K562 (cell line): ENCODE measurements at regions not wholly inside any gene's neighbourhood (a gene's known extent, or its start where the extent isn't known, plus 50 kb on each side); places are given as distances from the start of the nearest gene placed in this dataset.

Experiments used
- CBFA2T2 ChIP-seq: fragments of 450-650 bp; conservative IDR thresholded peaks from 2 replicates; pipeline ENCODE4 v1.6.1; 2017; ENCODE audit warnings: mild to moderate bottlenecking
- CC2D1A ChIP-seq: fragments of 450-650 bp; IDR thresholded peaks from 2 replicates; pipeline ENCODE4 v1.6.1; 2017; ENCODE audit warnings: mild to moderate bottlenecking
- CCNT2 ChIP-seq: IDR thresholded peaks from 2 replicates; pipeline ENCODE4 v1.6.1; 2011; ENCODE audit warnings: borderline replicate concordance, low read depth, mild to moderate bottlenecking, moderate library complexity, mixed read lengths, low read length; ENCODE audit not compliant: insufficient read length; ENCODE audit errors: extremely low read depth
- CHAMP1 ChIP-seq: fragments of 450-650 bp; IDR thresholded peaks from 2 replicates; pipeline ENCODE4 v1.6.1; 2016; ENCODE audit warnings: mild to moderate bottlenecking
- DNMT1 ChIP-seq: fragments of 450-650 bp; IDR thresholded peaks from 2 replicates; pipeline ENCODE4 v1.6.1; 2016; ENCODE audit warnings: antibody characterized with exemption, mild to moderate bottlenecking
- DPF2 ChIP-seq: fragments of 450-650 bp; IDR thresholded peaks from 2 replicates; pipeline ENCODE4 v1.6.1; 2016
- KLF16 ChIP-seq: IDR thresholded peaks from 2 replicates; pipeline ENCODE4 v1.6.1; 2016; ENCODE audit warnings: antibody characterized with exemption
- LEF1 ChIP-seq: fragments of 450-650 bp; IDR thresholded peaks from 2 replicates; pipeline ENCODE4 v1.6.1; 2016; ENCODE audit warnings: mild to moderate bottlenecking
- MYNN ChIP-seq, 2 experiments: sonication (generic); formaldehyde crosslinking in 1 of 2; IDR thresholded peaks; 2 replicates each; pipeline versions ENCODE4 v1.5.0 to v1.6.1; 2016 to 2020; ENCODE audit warnings: antibody characterized with exemption in 1 of 2, missing genetic modification reagents in 1 of 2
- NCOA2 ChIP-seq, 2 experiments: fragments of 450-650 bp; IDR thresholded peaks; 2 replicates each; pipeline ENCODE4 v1.6.1; 2018; ENCODE audit warnings: mild to moderate bottlenecking in 2 of 2, moderate library complexity in 1 of 2; ENCODE audit not compliant: partially characterized antibody in 2 of 2
- PHB2 ChIP-seq: fragments of 450-650 bp; IDR thresholded peaks from 2 replicates; pipeline ENCODE4 v1.6.1; 2017; ENCODE audit warnings: low read depth
- PML ChIP-seq: IDR thresholded peaks from 2 replicates; pipeline ENCODE4 v1.6.1; 2012; ENCODE audit warnings: low read length, inconsistent platforms
- POLR2AphosphoS5 ChIP-seq: IDR thresholded peaks from 2 replicates; pipeline ENCODE4 v1.6.1; 2011; ENCODE audit warnings: mild to moderate bottlenecking, low read depth, low read length, moderate library complexity; ENCODE audit not compliant: control insufficient read depth, insufficient read depth
- RB1 ChIP-seq: fragments of 450-650 bp; IDR thresholded peaks from 2 replicates; pipeline ENCODE4 v1.6.1; 2017; ENCODE audit warnings: low read depth, mild to moderate bottlenecking
- SIX5 ChIP-seq, 2 experiments: IDR thresholded peaks; 2 replicates each; pipeline ENCODE4 v1.6.1; 2011; ENCODE audit warnings: low read length in 2 of 2, borderline replicate concordance in 1 of 2, low read depth in 1 of 2, mild to moderate bottlenecking in 1 of 2, moderate library complexity in 1 of 2; ENCODE audit not compliant: insufficient read depth in 1 of 2
- SMARCA4 ChIP-seq: fragments of 450-650 bp; IDR thresholded peaks from 2 replicates; pipeline ENCODE4 v1.6.1; 2016
- SMARCE1 ChIP-seq: fragments of 450-650 bp; IDR thresholded peaks from 2 replicates; pipeline ENCODE4 v1.7.1; 2016; ENCODE audit warnings: mild to moderate bottlenecking
- SOX6 ChIP-seq: fragments of 450-650 bp; IDR thresholded peaks from 2 replicates; pipeline ENCODE4 v1.6.1; 2014; ENCODE audit warnings: mild to moderate bottlenecking
- TCF7 ChIP-seq: sonication (generic); IDR thresholded peaks from 2 replicates; pipeline ENCODE4 v1.6.1; 2016; ENCODE audit warnings: antibody characterized with exemption, borderline replicate concordance
- TCF7L2 ChIP-seq: fragments of 150-350 bp; IDR thresholded peaks from 2 replicates; pipeline ENCODE4 v1.6.1; 2016; ENCODE audit warnings: low read depth, mild to moderate bottlenecking, low read length, moderate library complexity
- TRIM28 ChIP-seq: fragments of 450-650 bp; IDR thresholded peaks from 2 replicates; pipeline ENCODE4 v1.6.1; 2017
- ZBTB11 ChIP-seq, 3 experiments: fragments of 200-800 bp in 1 of 3; fragments of 250-450 bp in 1 of 3; fragments of 450-650 bp in 1 of 3; sonication (Bioruptor Pico) in 1 of 3; sonication (Bioruptor generic) in 1 of 3; formaldehyde crosslinking in 1 of 3; IDR thresholded peaks; 2 replicates each; pipeline versions ENCODE4 v1.6.1 to v1.8.0; 2016 to 2022; ENCODE audit warnings: mild to moderate bottlenecking in 2 of 3, missing genetic modification characterization in 2 of 3, missing compliant biosample characterization in 1 of 3, moderate library complexity in 1 of 3
- ZNF140 ChIP-seq: fragments of 250-450 bp; sonication (Bioruptor Pico); IDR thresholded peaks from 2 replicates; pipeline ENCODE4 v1.8.0; 2021; ENCODE audit warnings: moderate library complexity, mild to moderate bottlenecking, inconsistent platforms
- ZNF324 ChIP-seq: fragments of 250-450 bp; sonication (Bioruptor Pico); IDR thresholded peaks from 2 replicates; pipeline ENCODE4 v1.4.0; 2020; ENCODE audit warnings: mild to moderate bottlenecking
- ZNF717 ChIP-seq: fragments of 250-450 bp; sonication (Bioruptor Pico); IDR thresholded peaks from 2 replicates; pipeline ENCODE4 v1.5.0; 2021
- ZNF778 ChIP-seq: fragments of 450-650 bp; formaldehyde crosslinking; IDR thresholded peaks from 2 replicates; pipeline ENCODE4 v1.4.0; 2020; ENCODE audit warnings: mild to moderate bottlenecking, moderate library complexity
- ZNF830 ChIP-seq: fragments of 250-450 bp; sonication (Bioruptor Pico); IDR thresholded peaks from 2 replicates; pipeline ENCODE4 v1.5.0; 2021; ENCODE audit warnings: mild to moderate bottlenecking

GRCh38 chrX:107567370-107567769 is 60.9 kb upstream of the PRPS1 start (continued):
- TF ChIP-seq ZBTB11 (CRISPR knock-in tag; IDR thresholded peaks at IDR 0.05) = no peak
- peak; percentile 85 for TF ChIP-seq SMARCA4
- no peak for TF ChIP-seq SIX5 (IDR thresholded peaks at IDR 0.05; ENCODE audit: borderline replicate concordance in 1 of 2, insufficient read depth in 1 of 2, low read depth in 1 of 2, low read length in 2 of 2)
- peak; percentile 73 for TF ChIP-seq SOX6
- no peak for TF ChIP-seq ZNF324
- 0 out of 2 replicates have a peak, but pooled peaks have one; percentile 38 for TF ChIP-seq PHB2
- 0 out of 2 replicates have a peak, but pooled peaks have one; percentile 26 for TF ChIP-seq CHAMP1
- TF ChIP-seq ZNF778 (CRISPR knock-in tag) = no peak
- peak; percentile 76 for TF ChIP-seq DPF2
- TF ChIP-seq CC2D1A = peak; percentile 36; the same call in 1 of the 2 replicates
- 0 out of 2 replicates have a peak, but pooled peaks have one; percentile 61 for TF ChIP-seq MYNN (IDR thresholded peaks at IDR 0.05)
- no peak for TF ChIP-seq MYNN (CRISPR knock-in tag; IDR thresholded peaks at IDR 0.05)
- no peak for TF ChIP-seq ZNF140 (CRISPR knock-in tag)
- no peak for TF ChIP-seq TRIM28
- no peak for TF ChIP-seq ZNF830 (CRISPR knock-in tag)
- TF ChIP-seq CCNT2 = no peak
- peak; percentile 66; the same call in 1 of the 2 replicates for TF ChIP-seq LEF1
- TF ChIP-seq DNMT1 = no peak
- TF ChIP-seq KLF16 = peak; percentile 56; the same call in 1 of the 2 replicates
- TF ChIP-seq TCF7 = peak; percentile 87; the same call in 1 of the 2 replicates
- no peak for TF ChIP-seq TCF7L2
- no peak for TF ChIP-seq NCOA2 (IDR thresholded peaks at IDR 0.05; ENCODE audit: partially characterized antibody in 2 of 2)
- TF ChIP-seq ZNF717 (CRISPR knock-in tag) = no peak
- TF ChIP-seq POLR2AphosphoS5 = peak; percentile 22; the same call in 1 of the 2 replicates
- peak; percentile 79 for TF ChIP-seq CBFA2T2
- TF ChIP-seq PML = 0 out of 2 replicates have a peak, but pooled peaks have one; percentile 37
- peak; percentile 62 for TF ChIP-seq SMARCE1
- TF ChIP-seq RB1 = no peak
